ENCODE measurements at regions not wholly inside any gene's neighbourhood (a gene's known extent, or its start where the extent isn't known, plus 50 kb on each side); places are given as distances from the start of the nearest gene placed in this dataset.

GRCh38 chr22:49349841-49350381, 477.8 kb downstream of the BRD1 start:
- TF ChIP-seq CTCF (IDR thresholded peaks at IDR 0.05 in 2 of 3, conservative IDR thresholded peaks at IDR 0.05 in 1 of 3; ENCODE audit: borderline replicate concordance in 1 of 3, insufficient read depth in 1 of 3, low read depth in 2 of 3, low read length in 2 of 3) (no peak), EZH2 (IDR thresholded peaks at IDR 0.05) (no peak), TCF7L2 (IDR thresholded peaks at IDR 0.05; ENCODE audit: borderline replicate concordance, extremely low read depth, insufficient read depth, insufficient read length) (no peak), REST (IDR thresholded peaks at IDR 0.05; ENCODE audit: low read depth) (no peak), POLR2AphosphoS5 (IDR thresholded peaks at IDR 0.05; ENCODE audit: low read depth, low read length) (no peak), ZFX (IDR thresholded peaks at IDR 0.05) (no peak), ATF3 (IDR thresholded peaks at IDR 0.05) (no peak), EZH2phosphoT487 (IDR thresholded peaks at IDR 0.05; ENCODE audit: borderline replicate concordance) (no peak)
